GM12875 (cell line): ENCODE measurements at regions not wholly inside any gene's neighbourhood (a gene's known extent, or its start where the extent isn't known, plus 50 kb on each side); places are given as distances from the start of the nearest gene placed in this dataset.

Source experiments
- H3K4me3 ChIP-seq: one replicate; pipeline ENCODE4 v1.5.1; 2011; ENCODE audit warnings: low read depth, low read length, control low read depth
- CTCF ChIP-seq: IDR thresholded peaks from 2 replicates; pipeline ENCODE4 v1.5.1; 2011; ENCODE audit warnings: low read depth, mild to moderate bottlenecking, control low read depth, inconsistent platforms, low read length, moderate library complexity, borderline replicate concordance; ENCODE audit not compliant: insufficient read depth

GRCh38 chr3:166764698-166765318, 615.3 kb downstream of the ZBBX start:
- no peak overlapping the region for H3K4me3 ChIP-seq
- TF ChIP-seq CTCF = no peak

GRCh38 chr3:166759736-166760513, 620.2 kb downstream of the ZBBX start:
- H3K4me3 ChIP-seq = no peak overlapping the region
- no peak for TF ChIP-seq CTCF

GRCh38 chr3:166752214-166752613, 627.9 kb downstream of the ZBBX start:
- no peak for TF ChIP-seq CTCF
- no peak overlapping the region for H3K4me3 ChIP-seq

- no peak overlapping the region for H3K4me3 ChIP-seq
- TF ChIP-seq CTCF = no peak
Observed at GRCh38 chr3:166743481-166744134, 636.5 kb downstream of the ZBBX start.

GRCh38 chr3:166734734-166735133, 645.4 kb downstream of the ZBBX start:
- H3K4me3 ChIP-seq = no peak overlapping the region
- TF ChIP-seq CTCF = no peak

GRCh38 chr3:166731701-166732100, 648.4 kb downstream of the ZBBX start:
- no peak overlapping the region for H3K4me3 ChIP-seq
- TF ChIP-seq CTCF = no peak

GRCh38 chr3:166721466-166721865, 658.6 kb downstream of the ZBBX start:
- H3K4me3 ChIP-seq = no peak overlapping the region
- no peak for TF ChIP-seq CTCF
